A673 (cell line): ENCODE measurements at regions not wholly inside any gene's neighbourhood (a gene's known extent, or its start where the extent isn't known, plus 50 kb on each side); places are given as distances from the start of the nearest gene placed in this dataset.

ENCODE experiments used
- BruUV-seq: library from RNA; stranded (reverse); fragments of 400-500 nt; replicated peaks from 2 replicates; lab custom pipeline; 2021; lab: Mats Ljungman, UMichigan
- CTCF ChIA-PET: fragments of 300-600 bp; sonication (Branson Sonifier 250); formaldehyde crosslinking; loops from one replicate; lab custom pipeline; 2022; ENCODE audit warnings: antibody characterized with exemption; lab: Charles Lee
- POLR2A ChIA-PET: fragments of 300-600 bp; sonication (Branson Sonifier 250); formaldehyde crosslinking; loops from one replicate; lab custom pipeline; 2022; ENCODE audit warnings: antibody characterized with exemption; ENCODE audit not compliant: low non-redundant PET; lab: Charles Lee
- DNase-seq: peaks from one replicate; pipeline ENCODE4 v3.0.0-alpha.2; 2015; ENCODE audit warnings: low spot score
- H3K27ac ChIP-seq: fragments of 200-600 bp; sonication (generic); 2 replicates; pipeline ENCODE4 v1.5.1; 2016; ENCODE audit warnings: mixed run types, low read depth, mild to moderate bottlenecking, mixed read lengths, antibody characterized with exemption, low read length; ENCODE audit not compliant: poor library complexity, severe bottlenecking
- H3K27me3 ChIP-seq: fragments of 200-600 bp; sonication (generic); replicated peaks from 2 replicates; pipeline ENCODE4 v1.6.1; 2017; ENCODE audit warnings: mixed run types, low read depth, mild to moderate bottlenecking, mixed read lengths, antibody characterized with exemption, low read length; ENCODE audit not compliant: insufficient read depth, poor library complexity
- H3K36me3 ChIP-seq: fragments of 200-600 bp; sonication (generic); 2 replicates; pipeline ENCODE4 v1.6.1; 2016; ENCODE audit warnings: mixed run types, mild to moderate bottlenecking, mixed read lengths, antibody characterized with exemption, low read length; ENCODE audit not compliant: insufficient read depth, poor library complexity, severe bottlenecking
- H3K4me1 ChIP-seq: fragments of 200-600 bp; sonication (generic); 2 replicates; pipeline ENCODE4 v1.6.1; 2017; ENCODE audit warnings: mixed run types, mild to moderate bottlenecking, mixed read lengths, antibody characterized with exemption, low read length; ENCODE audit not compliant: insufficient read depth, poor library complexity, severe bottlenecking
- H3K4me3 ChIP-seq: fragments of 200-600 bp; sonication (generic); 2 replicates; pipeline ENCODE4 v1.5.1; 2016; ENCODE audit warnings: low read depth, mixed run types, mild to moderate bottlenecking, mixed read lengths, low read length; ENCODE audit not compliant: poor library complexity, severe bottlenecking
- H3K9me3 ChIP-seq: fragments of 200-600 bp; sonication (generic); 2 replicates; pipeline ENCODE4 v1.6.1; 2016; ENCODE audit warnings: mixed run types, low read depth, mild to moderate bottlenecking, mixed read lengths, antibody characterized with exemption, low read length; ENCODE audit not compliant: poor library complexity, severe bottlenecking
- EZH2 ChIP-seq: fragments of 200-600 bp; sonication (generic); IDR thresholded peaks from 2 replicates; pipeline ENCODE4 v1.6.1; 2017; ENCODE audit warnings: borderline replicate concordance, low read depth, mild to moderate bottlenecking, mixed read lengths, antibody characterized with exemption, low read length; ENCODE audit not compliant: poor library complexity, severe bottlenecking
- intact Hi-C: fragments of 100-400 bp; cut with micrococcal nuclease; formaldehyde crosslinking; loops from one replicate; pipeline ENCODE4 v1.10.0; 2022; ENCODE audit not compliant: unreplicated experiment
- TF ChIP-seq, protein P1 (sequence below): fragments of 300-800, 200-600 bp; sonication (generic); conservative IDR thresholded peaks from 2 replicates; pipeline ENCODE4 v1.5.1; 2017; ENCODE audit warnings: low read depth, mild to moderate bottlenecking, antibody characterized with exemption, low read length, moderate library complexity, mixed read lengths

DNA sequence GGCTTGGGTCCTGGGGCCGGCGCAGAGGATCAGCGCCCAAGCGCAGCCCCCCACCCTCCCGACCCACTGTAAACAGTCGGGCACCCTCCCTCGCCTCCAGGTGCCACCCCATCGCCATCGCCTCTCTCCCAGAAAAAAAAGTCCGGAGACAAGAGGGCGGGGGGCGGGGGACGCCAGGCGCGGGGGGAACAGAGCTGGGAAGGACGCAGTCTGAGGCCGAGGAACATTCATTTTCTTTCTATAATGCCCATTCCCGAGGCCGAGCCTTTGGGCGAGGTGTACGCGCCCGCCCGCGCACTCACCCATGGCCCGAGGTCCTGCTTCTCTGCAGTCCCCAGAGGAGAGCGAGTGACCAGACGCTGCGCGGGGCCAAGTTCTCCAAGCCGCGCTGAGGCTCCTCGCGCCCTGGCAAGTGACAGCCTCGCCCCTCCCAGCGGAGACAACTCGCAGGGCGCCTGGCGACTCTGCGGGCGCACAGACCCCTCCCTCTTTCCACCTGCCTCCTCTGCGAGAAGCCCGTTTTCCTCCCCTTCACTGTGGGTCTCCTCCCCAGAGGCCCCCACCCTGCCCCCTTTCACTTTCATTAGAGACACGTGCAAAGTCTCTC lies 63.5 kb upstream of the WDR17 start:
- intact Hi-C loops, result no loop called here
- peak overlapping the region; percentile 45 for H3K4me3 ChIP-seq
- peaks cover 33% of the 10 kb centered on the region for H3K27me3 ChIP-seq
- no TSS peak for BruUV-seq
- no peaks in the 10 kb centered on the region for H3K4me1 ChIP-seq
- DNase-seq, result peak; percentile 12
- ChIA-PET CTCF (no interaction called here), POLR2A (no interaction called here)
- TF ChIP-seq, protein P1, sequence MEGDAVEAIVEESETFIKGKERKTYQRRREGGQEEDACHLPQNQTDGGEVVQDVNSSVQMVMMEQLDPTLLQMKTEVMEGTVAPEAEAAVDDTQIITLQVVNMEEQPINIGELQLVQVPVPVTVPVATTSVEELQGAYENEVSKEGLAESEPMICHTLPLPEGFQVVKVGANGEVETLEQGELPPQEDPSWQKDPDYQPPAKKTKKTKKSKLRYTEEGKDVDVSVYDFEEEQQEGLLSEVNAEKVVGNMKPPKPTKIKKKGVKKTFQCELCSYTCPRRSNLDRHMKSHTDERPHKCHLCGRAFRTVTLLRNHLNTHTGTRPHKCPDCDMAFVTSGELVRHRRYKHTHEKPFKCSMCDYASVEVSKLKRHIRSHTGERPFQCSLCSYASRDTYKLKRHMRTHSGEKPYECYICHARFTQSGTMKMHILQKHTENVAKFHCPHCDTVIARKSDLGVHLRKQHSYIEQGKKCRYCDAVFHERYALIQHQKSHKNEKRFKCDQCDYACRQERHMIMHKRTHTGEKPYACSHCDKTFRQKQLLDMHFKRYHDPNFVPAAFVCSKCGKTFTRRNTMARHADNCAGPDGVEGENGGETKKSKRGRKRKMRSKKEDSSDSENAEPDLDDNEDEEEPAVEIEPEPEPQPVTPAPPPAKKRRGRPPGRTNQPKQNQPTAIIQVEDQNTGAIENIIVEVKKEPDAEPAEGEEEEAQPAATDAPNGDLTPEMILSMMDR, result no peak
- TF ChIP-seq EZH2, result no peak
- H3K27ac ChIP-seq, result no peak overlapping the region
- H3K9me3 ChIP-seq, result no peaks in the 10 kb centered on the region
- H3K36me3 ChIP-seq, result no peaks in the 10 kb centered on the region

DNA sequence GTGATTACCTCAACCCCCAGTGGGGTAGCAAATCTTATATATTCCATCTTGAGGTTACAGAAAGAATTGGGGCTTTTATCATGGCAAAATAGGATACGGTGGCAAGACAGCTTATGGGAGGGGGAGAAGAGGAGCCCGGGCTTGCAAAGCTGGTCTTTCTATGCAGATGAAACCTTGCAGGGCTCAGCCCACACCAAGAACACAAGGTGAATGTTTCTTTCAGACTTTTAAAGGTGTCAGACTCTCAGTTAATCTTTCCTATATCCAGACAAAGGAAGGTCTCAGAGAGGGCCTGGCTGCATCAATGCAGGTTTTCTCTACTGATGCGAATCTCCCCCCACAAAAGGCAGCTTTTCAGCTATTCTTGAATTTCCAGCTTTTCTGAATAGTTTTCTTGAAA lies 59.9 kb upstream of the WDR17 start:
- no peak overlapping the region for H3K27ac ChIP-seq
- intact Hi-C loops, result no loop called here
- CTCF ChIA-PET, result no interaction called here
- H3K9me3 ChIP-seq, result no peaks in the 10 kb centered on the region
- no peaks in the 10 kb centered on the region for H3K4me1 ChIP-seq
- DNase-seq, result no peak
- no TSS peak for BruUV-seq
- POLR2A ChIA-PET, result no interaction called here
- H3K36me3 ChIP-seq, result no peaks in the 10 kb centered on the region
- peaks cover 27% of the 10 kb centered on the region for H3K27me3 ChIP-seq
- no peak overlapping the region for H3K4me3 ChIP-seq
- TF ChIP-seq, protein P1, result no peak
- no peak for TF ChIP-seq EZH2

DNA sequence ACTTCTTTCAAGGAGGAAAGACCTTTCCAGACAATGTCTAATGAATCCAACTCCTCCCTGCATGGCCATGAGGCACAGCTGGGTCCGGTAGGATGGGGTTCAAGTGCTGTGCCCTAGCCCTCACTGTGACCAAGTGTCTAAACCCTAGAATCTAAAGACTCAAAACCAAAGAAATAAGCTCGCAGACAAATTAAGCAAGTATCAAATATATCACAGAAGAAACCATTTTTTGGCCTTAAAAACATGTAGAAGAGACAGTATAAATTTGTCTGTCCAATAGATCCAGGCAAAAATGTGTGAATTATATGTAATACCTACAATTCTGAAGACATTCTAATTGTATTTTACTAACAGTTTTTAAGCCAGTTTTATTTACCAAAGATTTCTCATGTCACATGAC lies 56.4 kb upstream of the WDR17 start:
- intact Hi-C loops, result no loop called here
- no peak for DNase-seq
- Histone ChIP-seq H3K4me1 (no peaks in the 10 kb centered on the region), H3K4me3 (no peak overlapping the region), H3K9me3 (no peaks in the 10 kb centered on the region), H3K36me3 (no peaks in the 10 kb centered on the region), H3K27me3 (no peaks in the 10 kb centered on the region), H3K27ac (no peak overlapping the region)
- BruUV-seq, result no TSS peak
- TF ChIP-seq, protein P1, result no peak
- no peak for TF ChIP-seq EZH2
- ChIA-PET CTCF (no interaction called here), POLR2A (no interaction called here)
